HFF-Myc (cell line): ENCODE measurements at regions not wholly inside any gene's neighbourhood (a gene's known extent, or its start where the extent isn't known, plus 50 kb on each side); places are given as distances from the start of the nearest gene placed in this dataset.

Experiments
- DNase-seq: peaks from one replicate; pipeline ENCODE4 v3.0.0-alpha.2; 2011; ENCODE audit warnings: low read depth; ENCODE audit errors: extremely low read depth
- H3K4me3 ChIP-seq: replicated peaks from 2 replicates; pipeline ENCODE4 v1.5.1; 2011; ENCODE audit warnings: low read depth, mild to moderate bottlenecking, control low read depth, low read length
- CTCF ChIP-seq: IDR thresholded peaks from 2 replicates; pipeline ENCODE4 v1.5.1; 2012; ENCODE audit warnings: mild to moderate bottlenecking, low read depth, low read length, control low read depth; ENCODE audit errors: missing control alignments

- DNase-seq: no peak
- H3K4me3 ChIP-seq: no peak overlapping the region
- no peak for TF ChIP-seq CTCF
Measured at GRCh38 chr13:31853643-31854326, 114.5 kb downstream of the RXFP2 start.

GRCh38 chr13:31859571-31859970 lies 120.2 kb downstream of the RXFP2 start:
- no peak for TF ChIP-seq CTCF
- no peak overlapping the region for H3K4me3 ChIP-seq
- DNase-seq: no peak

- DNase-seq: no peak
- no peak overlapping the region for H3K4me3 ChIP-seq
- no peak for TF ChIP-seq CTCF
Measured at GRCh38 chr13:31860002-31860401, 120.7 kb downstream of the RXFP2 start.

- DNase-seq: no peak
- TF ChIP-seq CTCF: no peak
- H3K4me3 ChIP-seq: no peak overlapping the region
Measured at GRCh38 chr13:31862828-31863227, 123.5 kb downstream of the RXFP2 start.

GRCh38 chr13:31864307-31864706 lies 125.0 kb downstream of the RXFP2 start:
- H3K4me3 ChIP-seq: no peak overlapping the region
- no peak for TF ChIP-seq CTCF
- DNase-seq: no peak

- no peak for TF ChIP-seq CTCF
- DNase-seq: no peak
- H3K4me3 ChIP-seq: no peak overlapping the region
Measured at GRCh38 chr13:31866099-31866498, 126.8 kb downstream of the RXFP2 start.

- DNase-seq: no peak
- no peak for TF ChIP-seq CTCF
Measured at GRCh38 chr13:31867709-31868108, 128.4 kb downstream of the RXFP2 start.

More at GRCh38 chr13:31867709-31868108, 128.4 kb downstream of the RXFP2 start:
- H3K4me3 ChIP-seq: no peak overlapping the region
